ENCODE measurements at regions not wholly inside any gene's neighbourhood (a gene's known extent, or its start where the extent isn't known, plus 50 kb on each side); places are given as distances from the start of the nearest gene placed in this dataset.

GRCh38 chr6:43876602-43877001 is 106.6 kb downstream of the VEGFA start:
- TF ChIP-seq CTCF (IDR thresholded peaks at IDR 0.05; ENCODE audit: extremely low read depth in 1 of 2, insufficient read depth in 1 of 2, low read depth in 1 of 2, low read length in 2 of 2) (no peak), POLR2A (IDR thresholded peaks at IDR 0.05; ENCODE audit: low read depth, low read length) (no peak), POLR2AphosphoS5 (IDR thresholded peaks at IDR 0.05; ENCODE audit: insufficient read depth, low read depth, low read length) (no peak), EZH2 (IDR thresholded peaks at IDR 0.05; ENCODE audit: borderline replicate concordance, low read depth, low read length, severe bottlenecking) (no peak), MAX (IDR thresholded peaks at IDR 0.05; ENCODE audit: insufficient read depth, insufficient read length) (no peak), GATA2 (IDR thresholded peaks at IDR 0.05; ENCODE audit: insufficient read depth, insufficient read length, low read depth, low read length) (no peak), FOS (IDR thresholded peaks at IDR 0.05; ENCODE audit: borderline replicate concordance, insufficient read depth, low read length) (no peak)

Measured in endothelial cell of umbilical vein (primary cell).